Common myeloid progenitor, CD34-positive (primary cell): ENCODE measurements at regions not wholly inside any gene's neighbourhood (a gene's known extent, or its start where the extent isn't known, plus 50 kb on each side); places are given as distances from the start of the nearest gene placed in this dataset.

ENCODE experiments used
- CTCF ChIA-PET: fragments of 350-600 bp; sonication (Branson Sonifier 250); formaldehyde crosslinking; loops from one replicate; lab custom pipeline; 2021; ENCODE audit warnings: antibody characterized with exemption; lab: Charles Lee
- POLR2A ChIA-PET: fragments of 350-600 bp; sonication (Branson Sonifier 250); formaldehyde crosslinking; loops from one replicate; lab custom pipeline; 2021; ENCODE audit warnings: antibody characterized with exemption; lab: Charles Lee
- DNase-seq, 3 donors: peaks; one replicate each; pipeline versions ENCODE4 v3.0.0 to v3.0.0-alpha.2; 2013
- H3K27ac ChIP-seq, 2 experiments: 1 replicate in 1 of 2; 2 replicates in 1 of 2; pipeline ENCODE4 v1.7.0; 2013; ENCODE audit warnings: inconsistent platforms in 2 of 2, low read length in 2 of 2, mild to moderate bottlenecking in 2 of 2, low read depth in 1 of 2, moderate library complexity in 1 of 2; ENCODE audit not compliant: severe bottlenecking in 2 of 2, insufficient read depth in 1 of 2, poor library complexity in 1 of 2
- H3K27me3 ChIP-seq, 5 experiments: replicated peaks in 2 of 5; 1 replicate in 3 of 5; 2 replicates in 2 of 5; pipeline versions ENCODE4 v1.6.1 to v1.7.0; 2013; ENCODE audit warnings: low read length in 4 of 5, mild to moderate bottlenecking in 2 of 5, moderate library complexity in 2 of 5, inconsistent platforms in 1 of 5; ENCODE audit not compliant: insufficient read depth in 5 of 5, control insufficient read depth in 4 of 5
- H3K36me3 ChIP-seq, 4 experiments: 1 replicate in 2 of 4; 2 replicates in 2 of 4; pipeline versions ENCODE4 v1.6.1 to v1.7.0; 2013; ENCODE audit warnings: low read length in 3 of 4, control low read depth in 1 of 4, mild to moderate bottlenecking in 1 of 4; ENCODE audit not compliant: control insufficient read depth in 4 of 4, insufficient read depth in 4 of 4
- H3K4me1 ChIP-seq, 4 experiments: 1 replicate in 3 of 4; 2 replicates in 1 of 4; pipeline versions ENCODE4 v1.6.1 to v1.7.1; 2013; ENCODE audit warnings: low read length in 3 of 4, mild to moderate bottlenecking in 3 of 4, control low read depth in 1 of 4, inconsistent platforms in 1 of 4, moderate library complexity in 1 of 4; ENCODE audit not compliant: control insufficient read depth in 4 of 4, insufficient read depth in 4 of 4; ENCODE audit errors: control extremely low read depth in 1 of 4
- H3K4me3 ChIP-seq, 7 experiments: 1 replicate in 4 of 7; 2 replicates in 3 of 7; pipeline versions ENCODE4 v1.5.1 to v1.7.0; 2013; ENCODE audit warnings: mild to moderate bottlenecking in 7 of 7, low read length in 6 of 7, moderate library complexity in 6 of 7, inconsistent platforms in 2 of 7, low read depth in 2 of 7, control low read depth in 1 of 7; ENCODE audit not compliant: insufficient read depth in 4 of 7, control insufficient read depth in 1 of 7; ENCODE audit errors: extremely low read depth in 1 of 7
- H3K9me3 ChIP-seq, 5 experiments: 1 replicate in 4 of 5; 2 replicates in 1 of 5; pipeline versions ENCODE4 v1.6.1 to v1.7.1; 2013; ENCODE audit warnings: low read length in 4 of 5, mild to moderate bottlenecking in 2 of 5, inconsistent platforms in 1 of 5, low read depth in 1 of 5, moderate library complexity in 1 of 5; ENCODE audit not compliant: control insufficient read depth in 4 of 5, insufficient read depth in 2 of 5; ENCODE audit errors: control extremely low read depth in 1 of 5
- WGBS: methylation state at CpG from one replicate; pipeline ENCODE4 v1.1.5; 2013; ENCODE audit not compliant: insufficient coverage; 5-methylcytosine and 5-hydroxymethylcytosine counted together

DNA sequence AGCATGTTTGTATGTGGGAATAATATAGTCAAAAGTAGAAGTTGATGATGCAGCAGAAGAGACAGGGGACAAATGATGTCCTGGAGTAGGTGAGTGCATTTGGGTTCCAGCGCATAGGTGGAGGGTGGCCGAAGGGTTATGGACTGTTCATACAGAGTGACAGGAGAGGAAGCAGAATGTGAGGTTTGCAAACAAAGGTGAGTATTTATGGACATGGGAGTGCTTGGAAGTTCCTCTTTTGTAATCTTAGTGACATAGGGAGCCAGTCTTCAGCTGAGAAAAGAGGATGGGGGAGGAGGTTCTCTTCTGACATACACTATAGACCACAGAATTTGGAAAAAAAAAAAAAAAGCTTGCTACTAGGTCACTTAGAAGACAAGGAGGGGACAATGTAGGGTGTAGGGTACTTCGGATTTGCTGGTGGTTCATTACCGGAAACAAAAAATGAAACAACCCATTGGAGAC is 331.6 kb downstream of the DLEU7 start:
- H3K4me3 ChIP-seq = peak overlapping the region in 5 of 7 experiments; percentile 37 to 71 (median 56)

GRCh38 chr13:50512474-50513299 is 330.8 kb downstream of the DLEU7 start:
- Histone ChIP-seq H3K9me3 (peaks cover 0 to 3% (median 2%) of the 10 kb centered on the region in 5 experiments), H3K4me3 (peak overlapping the region in 5 of 7 experiments; percentile 37 to 71 (median 56)), H3K36me3 (no peaks in the 10 kb centered on the region), H3K27ac (peak overlapping the region; percentile 42 to 84), H3K4me1 (peaks cover 18 to 42% (median 25%) of the 10 kb centered on the region in 4 experiments), H3K27me3 (no peaks in the 10 kb centered on the region)
- WGBS = 9% methylated on average over 8 of the region's 12 CpGs
- ChIA-PET POLR2A (no interaction called here), CTCF (interaction anchor here (1.1 to 1.2 kb wide), 2 partner anchors 86 to 557 kb away, joined by 3 to 5 read pairs; no protein-coding TSS in a partner anchor)
- DNase-seq = peak; percentile 62 to 89 (median 82)

More for the DNA sequence above, 331.6 kb downstream of the DLEU7 start:
- no peaks in the 10 kb centered on the region for H3K36me3 ChIP-seq
- CTCF ChIA-PET = interaction anchor here (0.5 to 1.2 kb wide), 3 partner anchors 86 to 1302 kb away, joined by 3 to 5 read pairs (median 4); no protein-coding TSS in a partner anchor
- POLR2A ChIA-PET = no interaction called here
- DNase-seq = peak; percentile 67 to 89 (median 85)
- H3K4me1 ChIP-seq = peaks cover 18 to 42% (median 25%) of the 10 kb centered on the region in 4 experiments
- 9% methylated on average over 2 of the region's 4 CpGs for WGBS
- peak overlapping the region in 1 of 2 experiments; percentile 84 for H3K27ac ChIP-seq
- H3K27me3 ChIP-seq = no peaks in the 10 kb centered on the region
- H3K9me3 ChIP-seq = peaks cover 0 to 3% (median 2%) of the 10 kb centered on the region in 5 experiments

- Histone ChIP-seq H3K36me3 (no peaks in the 10 kb centered on the region), H3K27ac (peak overlapping the region; percentile 42 to 84), H3K9me3 (peaks cover 0 to 3% (median 2%) of the 10 kb centered on the region in 5 experiments), H3K4me3 (peak overlapping the region in 1 of 7 experiments; percentile 10), H3K27me3 (no peaks in the 10 kb centered on the region), H3K4me1 (peaks cover 18 to 42% (median 25%) of the 10 kb centered on the region in 4 experiments)
- no CpG with 5 or more reads among the region's 2 CpGs for WGBS
- POLR2A ChIA-PET = no interaction called here
- peak in 2 of 3 donors; percentile 30 to 54 for DNase-seq
- CTCF ChIA-PET = no interaction called here
Measured at GRCh38 chr13:50513300-50513877, 330.1 kb downstream of the DLEU7 start.

DNA sequence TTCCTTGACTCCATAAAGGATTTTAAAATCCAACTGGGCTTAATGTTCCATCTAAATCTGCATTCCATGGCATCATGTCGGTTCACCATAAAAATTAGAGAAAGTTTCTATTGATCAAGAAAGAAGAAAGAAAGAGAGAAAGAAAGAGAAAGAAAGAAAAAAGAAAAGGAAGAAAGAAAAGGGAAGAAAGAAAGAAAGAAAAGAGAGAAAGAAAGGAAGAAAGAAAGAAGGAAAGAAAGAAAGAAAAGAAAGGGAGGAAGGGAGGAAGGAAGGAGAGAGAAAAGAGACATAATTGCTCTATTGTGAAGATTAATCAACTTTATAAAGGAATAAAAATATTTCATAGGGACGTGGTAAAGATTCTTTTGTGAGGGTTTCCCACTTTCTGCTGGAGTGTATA is 329.2 kb downstream of the DLEU7 start:
- no peak overlapping the region for H3K27ac ChIP-seq
- CTCF ChIA-PET = no interaction called here
- WGBS = no CpG with 5 or more reads among the region's 2 CpGs
- POLR2A ChIA-PET = no interaction called here
- no peak overlapping the region for H3K4me3 ChIP-seq
- peaks cover 18 to 42% (median 25%) of the 10 kb centered on the region in 4 experiments for H3K4me1 ChIP-seq
- no peaks in the 10 kb centered on the region for H3K27me3 ChIP-seq
- H3K36me3 ChIP-seq = no peaks in the 10 kb centered on the region
- H3K9me3 ChIP-seq = peaks cover 0 to under 1% (median 0%) of the 10 kb centered on the region in 5 experiments
- DNase-seq = no peak

DNA sequence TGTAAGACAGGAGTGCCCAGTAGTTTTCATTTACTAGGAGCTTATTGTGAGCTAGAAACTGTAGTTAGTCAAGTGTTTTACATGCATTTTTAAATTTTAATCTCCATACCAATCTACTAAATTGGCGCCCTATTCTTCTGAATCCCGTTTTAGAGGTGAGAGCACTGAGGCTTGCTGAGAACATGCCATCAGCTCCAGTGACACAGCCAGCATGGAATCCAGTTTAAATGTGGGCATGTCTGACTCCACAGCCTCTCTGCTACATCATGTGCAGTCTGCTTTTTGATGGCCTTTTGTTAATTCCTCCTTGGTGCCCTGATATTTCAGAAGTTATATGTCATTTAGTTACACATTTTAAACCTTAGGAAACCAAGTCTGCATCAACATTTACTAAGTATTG is 325.4 kb downstream of the DLEU7 start:
- Histone ChIP-seq H3K36me3 (no peaks in the 10 kb centered on the region), H3K9me3 (no peaks in the 10 kb centered on the region), H3K4me1 (peaks cover 3 to 8% (median 7%) of the 10 kb centered on the region in 4 experiments), H3K4me3 (no peak overlapping the region), H3K27me3 (no peaks in the 10 kb centered on the region), H3K27ac (no peak overlapping the region)
- whole genome bisulfite sequencing = 100% methylated on average over 2 of the region's 2 CpGs
- CTCF ChIA-PET = no interaction called here
- POLR2A ChIA-PET = no interaction called here
- DNase-seq = no peak

- POLR2A ChIA-PET = no interaction called here
- H3K36me3 ChIP-seq = no peaks in the 10 kb centered on the region
- CTCF ChIA-PET = no interaction called here
- H3K27ac ChIP-seq = no peak overlapping the region
- WGBS = 93% methylated on average over 5 of the region's 8 CpGs
- H3K27me3 ChIP-seq = no peaks in the 10 kb centered on the region
- peaks cover 0 to 2% (median under 1%) of the 10 kb centered on the region in 4 experiments for H3K4me1 ChIP-seq
- no peak for DNase-seq
- H3K4me3 ChIP-seq = no peak overlapping the region
- no peaks in the 10 kb centered on the region for H3K9me3 ChIP-seq
Measured at GRCh38 chr13:50518781-50519201, 324.7 kb downstream of the DLEU7 start.
